IPS-18a (cell line): ENCODE measurements at regions not wholly inside any gene's neighbourhood (a gene's known extent, or its start where the extent isn't known, plus 50 kb on each side); places are given as distances from the start of the nearest gene placed in this dataset.
"Not testable (repeated sequence)": the region's sequence is repeated elsewhere in the genome, so short reads cannot be mapped to it uniquely, and the experiment has no call there.

ENCODE experiments used
- H3K27ac ChIP-seq: one replicate; pipeline ENCODE4 v1.5.1; 2013; ENCODE audit warnings: low read length
- H3K27me3 ChIP-seq: one replicate; pipeline ENCODE4 v1.6.1; 2013; ENCODE audit warnings: mild to moderate bottlenecking, low read length; ENCODE audit not compliant: control insufficient read depth, insufficient read depth
- H3K36me3 ChIP-seq: one replicate; pipeline ENCODE4 v1.6.1; 2013; ENCODE audit warnings: low read depth, low read length; ENCODE audit not compliant: control insufficient read depth
- H3K4me1 ChIP-seq: one replicate; pipeline ENCODE4 v1.6.1; 2013; ENCODE audit warnings: low read depth, low read length; ENCODE audit not compliant: control insufficient read depth
- H3K4me3 ChIP-seq: one replicate; pipeline ENCODE4 v1.5.1; 2013; ENCODE audit warnings: low read length
- H3K9ac ChIP-seq: one replicate; pipeline ENCODE4 v1.6.1; 2013; ENCODE audit warnings: mild to moderate bottlenecking, low read length, moderate library complexity
- H3K9me3 ChIP-seq: one replicate; pipeline ENCODE4 v1.6.1; 2013; ENCODE audit warnings: low read depth, low read length; ENCODE audit not compliant: control insufficient read depth

DNA sequence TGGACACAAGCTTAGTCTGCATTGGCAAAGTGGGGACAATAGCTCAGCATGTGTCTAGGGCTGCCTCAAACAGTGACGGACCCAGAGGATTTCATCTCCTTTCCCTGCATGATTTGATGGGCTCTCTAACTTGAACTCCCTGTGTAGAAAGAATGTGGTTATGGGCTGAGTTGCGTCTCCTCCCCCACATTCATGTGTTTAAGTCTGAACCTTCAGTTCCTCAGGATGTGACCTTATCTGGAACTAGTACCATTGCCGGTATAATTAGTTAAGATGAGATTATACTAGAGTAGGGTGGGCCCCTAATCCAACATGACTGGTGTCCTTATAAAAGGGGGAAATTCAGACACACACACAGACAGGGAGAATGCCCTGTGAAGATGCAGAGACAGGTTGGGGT is 257.6 kb downstream of the BCL2L11 start:
- H3K9me3 ChIP-seq, H3K4me1 ChIP-seq, H3K27ac ChIP-seq, H3K36me3 ChIP-seq, H3K9ac ChIP-seq, H3K27me3 ChIP-seq, H3K4me3 ChIP-seq: not testable (repeated sequence)

GRCh38 chr2:111380733-111381439 is 260.2 kb downstream of the BCL2L11 start:
- H3K36me3 ChIP-seq: not testable (repeated sequence)

DNA sequence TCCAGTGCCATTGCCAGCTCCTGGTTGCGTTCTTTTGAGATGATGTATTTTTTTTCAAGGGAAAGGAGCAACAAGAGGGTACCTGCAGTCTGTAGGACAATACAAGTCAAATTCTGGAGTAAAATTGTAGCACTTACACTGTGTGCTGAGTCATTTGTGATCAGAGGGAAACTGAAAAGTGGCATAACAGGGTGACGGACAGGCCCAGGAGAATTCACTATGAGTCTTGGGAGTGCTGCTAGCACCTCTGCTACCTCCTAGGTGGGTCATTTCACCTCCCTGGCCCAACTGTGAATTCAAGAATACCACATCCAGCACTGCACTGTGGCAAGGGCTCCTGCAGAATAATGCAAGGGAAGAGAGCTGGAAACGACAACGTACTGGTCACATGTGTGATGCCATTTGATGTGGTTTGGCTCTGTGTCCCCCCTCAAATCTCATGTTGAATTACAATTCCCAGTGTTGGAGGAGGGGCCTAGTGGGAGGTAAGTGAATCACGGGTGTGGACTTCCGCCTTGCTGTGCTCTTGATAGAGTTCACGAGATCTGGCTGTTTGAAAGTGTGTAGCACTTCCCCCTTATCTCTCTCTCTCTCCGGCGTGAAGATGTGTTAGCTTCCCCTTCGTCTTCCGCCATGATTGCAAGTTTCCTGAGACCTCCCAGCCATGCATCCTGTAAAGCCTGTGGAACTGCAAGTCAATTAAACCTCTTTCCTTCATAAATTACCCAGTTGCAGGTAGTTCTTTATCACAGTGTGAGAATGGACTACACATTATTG is 261.0 kb downstream of the BCL2L11 start:
- H3K4me1 ChIP-seq, H3K9me3 ChIP-seq, H3K4me3 ChIP-seq, H3K27me3 ChIP-seq, H3K27ac ChIP-seq, H3K36me3 ChIP-seq, H3K9ac ChIP-seq: not testable (repeated sequence)

More at GRCh38 chr2:111380733-111381439, 260.2 kb downstream of the BCL2L11 start:
- H3K27me3 ChIP-seq, H3K27ac ChIP-seq, H3K9ac ChIP-seq, H3K4me3 ChIP-seq, H3K9me3 ChIP-seq, H3K4me1 ChIP-seq: not testable (repeated sequence)

DNA sequence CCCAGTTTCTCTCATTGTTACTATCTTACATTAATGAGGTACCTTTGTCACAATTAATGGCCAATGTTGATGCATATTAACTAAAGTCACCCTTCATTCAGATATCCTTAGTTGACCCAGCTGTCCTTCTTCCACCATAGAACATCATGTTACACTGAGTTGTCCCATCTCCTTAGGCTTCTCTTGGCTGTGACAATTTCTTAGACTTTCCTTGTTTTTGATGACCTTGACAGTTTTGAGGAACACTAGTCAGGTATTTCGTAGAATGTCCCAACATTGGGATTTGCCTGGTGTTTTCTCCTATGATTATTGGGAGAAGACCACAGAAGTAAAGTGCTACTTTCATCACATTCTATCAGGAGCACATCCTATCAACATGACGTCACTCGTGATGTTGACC is 261.8 kb downstream of the BCL2L11 start:
- not testable (repeated sequence) for H3K36me3 ChIP-seq, H3K27me3 ChIP-seq, H3K9ac ChIP-seq, H3K9me3 ChIP-seq, H3K4me3 ChIP-seq, H3K4me1 ChIP-seq, H3K27ac ChIP-seq

GRCh38 chr2:111383311-111383710 is 262.6 kb downstream of the BCL2L11 start:
- not testable (repeated sequence) for H3K9ac ChIP-seq, H3K36me3 ChIP-seq, H3K4me1 ChIP-seq, H3K27ac ChIP-seq, H3K27me3 ChIP-seq, H3K9me3 ChIP-seq, H3K4me3 ChIP-seq

GRCh38 chr2:111385226-111385957 is 264.7 kb downstream of the BCL2L11 start:
- not testable (repeated sequence) for H3K4me3 ChIP-seq, H3K9me3 ChIP-seq, H3K9ac ChIP-seq, H3K27me3 ChIP-seq, H3K36me3 ChIP-seq, H3K27ac ChIP-seq, H3K4me1 ChIP-seq

GRCh38 chr2:111390605-111391004 is 269.9 kb downstream of the BCL2L11 start:
- H3K9me3 ChIP-seq: not testable (repeated sequence)

DNA sequence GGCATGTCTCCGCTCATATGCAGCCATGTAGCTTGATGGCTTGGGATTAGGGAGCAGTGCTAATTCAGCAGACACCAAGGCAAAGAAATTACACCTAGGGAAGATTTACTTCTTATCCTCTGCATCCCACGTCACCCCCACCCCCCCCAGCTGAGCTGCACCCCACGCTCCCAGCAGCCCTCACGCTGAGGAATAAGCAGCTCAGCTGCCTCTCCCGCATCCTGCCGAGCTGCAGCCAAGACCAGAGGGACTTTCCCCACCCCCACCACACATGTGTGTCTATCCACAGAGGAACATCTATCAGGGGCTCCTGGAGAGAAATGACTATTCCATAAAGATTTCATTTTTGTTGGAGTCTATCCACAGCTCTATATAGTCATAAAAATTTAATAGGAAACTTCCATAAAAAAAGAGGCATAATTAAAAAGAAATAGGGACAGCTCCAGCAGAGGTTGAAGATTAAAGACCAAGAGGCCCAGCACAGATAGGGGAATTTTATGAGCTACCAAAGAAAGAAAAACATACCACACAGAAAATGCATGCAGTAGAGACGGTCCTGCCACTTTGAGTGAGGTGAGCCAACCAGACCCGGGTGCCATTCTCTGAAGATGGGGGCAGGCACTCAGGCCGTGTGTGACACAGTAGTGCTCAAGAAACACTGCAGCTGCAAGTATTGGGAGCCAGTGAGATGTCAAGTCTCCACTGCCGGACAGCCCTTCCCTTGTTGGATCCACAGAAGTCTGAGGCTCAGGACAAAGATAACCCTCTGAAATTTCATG is 274.8 kb downstream of the BCL2L11 start:
- H3K4me1 ChIP-seq, H3K36me3 ChIP-seq, H3K9me3 ChIP-seq, H3K9ac ChIP-seq, H3K27me3 ChIP-seq, H3K4me3 ChIP-seq, H3K27ac ChIP-seq: not testable (repeated sequence)

More at GRCh38 chr2:111390605-111391004, 269.9 kb downstream of the BCL2L11 start:
- not testable (repeated sequence) for H3K4me3 ChIP-seq, H3K4me1 ChIP-seq, H3K27ac ChIP-seq, H3K9ac ChIP-seq, H3K27me3 ChIP-seq, H3K36me3 ChIP-seq

GRCh38 chr2:111400598-111401253 is 280.0 kb downstream of the BCL2L11 start:
- H3K9me3 ChIP-seq, H3K27ac ChIP-seq, H3K27me3 ChIP-seq: not testable (repeated sequence)

GRCh38 chr2:111401270-111402140 is 280.8 kb downstream of the BCL2L11 start:
- H3K9me3 ChIP-seq, H3K4me1 ChIP-seq, H3K9ac ChIP-seq, H3K27me3 ChIP-seq, H3K36me3 ChIP-seq, H3K27ac ChIP-seq, H3K4me3 ChIP-seq: not testable (repeated sequence)

More at GRCh38 chr2:111400598-111401253, 280.0 kb downstream of the BCL2L11 start:
- H3K9ac ChIP-seq, H3K36me3 ChIP-seq, H3K4me3 ChIP-seq, H3K4me1 ChIP-seq: not testable (repeated sequence)
